ENCODE measurements at regions not wholly inside any gene's neighbourhood (a gene's known extent, or its start where the extent isn't known, plus 50 kb on each side); places are given as distances from the start of the nearest gene placed in this dataset.
A peak's percentile ranks its signal among the peaks of the same experiment; 100 is the strongest.

- no peak overlapping the region for H3K27ac ChIP-seq (replicated peaks)
- no peak for DNase-seq (ENCODE audit: low read depth in 1 of 2, low spot score in 1 of 2)
- H3K27me3 ChIP-seq (ENCODE audit: insufficient read depth, poor library complexity, severe bottlenecking) = peaks cover 14% of the 10 kb centered on the region
- no peak overlapping the region for H3K4me3 ChIP-seq (replicated peaks; ENCODE audit: insufficient read depth, low read length)
- TF ChIP-seq GABPA (IDR thresholded peaks at IDR 0.05; ENCODE audit: low read depth) = no peak
- no peak for TF ChIP-seq CTCF (IDR thresholded peaks at IDR 0.05; ENCODE audit: insufficient read depth, low read length)
- no peak for TF ChIP-seq REST (IDR thresholded peaks at IDR 0.05; ENCODE audit: insufficient replicate concordance, low read depth)
- no peak for TF ChIP-seq POLR2AphosphoS5 (IDR thresholded peaks at IDR 0.05; ENCODE audit: low read depth)
- no peak for TF ChIP-seq SPI1 (IDR thresholded peaks at IDR 0.05; ENCODE audit: borderline replicate concordance, low read depth)
Observed at GRCh38 chr5:158124606-158125316, 265.8 kb upstream of the CLINT1 start.

GRCh38 chr5:158123595-158123994 lies 264.6 kb upstream of the CLINT1 start:
- no peak for DNase-seq (ENCODE audit: low read depth in 1 of 2, low spot score in 1 of 2)
- peaks cover 14% of the 10 kb centered on the region for H3K27me3 ChIP-seq (ENCODE audit: insufficient read depth, poor library complexity, severe bottlenecking)
- TF ChIP-seq SPI1 (IDR thresholded peaks at IDR 0.05; ENCODE audit: borderline replicate concordance, low read depth) (peak; percentile 36; the same call in 1 of the 2 replicates), CTCF (IDR thresholded peaks at IDR 0.05; ENCODE audit: insufficient read depth, low read length) (no peak), GABPA (IDR thresholded peaks at IDR 0.05; ENCODE audit: low read depth) (no peak)
- H3K27ac ChIP-seq (replicated peaks) = no peak overlapping the region
- no peak overlapping the region for H3K4me3 ChIP-seq (replicated peaks; ENCODE audit: insufficient read depth, low read length)

- peaks cover 9% of the 10 kb centered on the region for H3K27me3 ChIP-seq (ENCODE audit: insufficient read depth, poor library complexity, severe bottlenecking)
- TF ChIP-seq GABPA (IDR thresholded peaks at IDR 0.05; ENCODE audit: low read depth) (no peak), SPI1 (IDR thresholded peaks at IDR 0.05; ENCODE audit: borderline replicate concordance, low read depth) (no peak), POLR2AphosphoS5 (IDR thresholded peaks at IDR 0.05; ENCODE audit: low read depth) (no peak), REST (IDR thresholded peaks at IDR 0.05; ENCODE audit: insufficient replicate concordance, low read depth) (no peak), CTCF (IDR thresholded peaks at IDR 0.05; ENCODE audit: insufficient read depth, low read length) (no peak)
- no peak overlapping the region for H3K4me3 ChIP-seq (replicated peaks; ENCODE audit: insufficient read depth, low read length)
- H3K27ac ChIP-seq (replicated peaks) = no peak overlapping the region
- DNase-seq (ENCODE audit: low read depth in 1 of 2, low spot score in 1 of 2) = no peak
Observed at GRCh38 chr5:158121678-158122077, 262.7 kb upstream of the CLINT1 start.

- TF ChIP-seq SPI1 (IDR thresholded peaks at IDR 0.05; ENCODE audit: borderline replicate concordance, low read depth) = no peak
- TF ChIP-seq POLR2AphosphoS5 (IDR thresholded peaks at IDR 0.05; ENCODE audit: low read depth) = no peak
- no peak for TF ChIP-seq CTCF (IDR thresholded peaks at IDR 0.05; ENCODE audit: insufficient read depth, low read length)
- no peak for TF ChIP-seq REST (IDR thresholded peaks at IDR 0.05; ENCODE audit: insufficient replicate concordance, low read depth)
- no peak for TF ChIP-seq GABPA (IDR thresholded peaks at IDR 0.05; ENCODE audit: low read depth)
- no peak for DNase-seq (ENCODE audit: low read depth in 1 of 2, low spot score in 1 of 2)
Observed at GRCh38 chr5:158120760-158121159, 261.8 kb upstream of the CLINT1 start.

More at GRCh38 chr5:158120760-158121159, 261.8 kb upstream of the CLINT1 start:
- H3K4me3 ChIP-seq (replicated peaks; ENCODE audit: insufficient read depth, low read length) = no peak overlapping the region
- peaks cover 6% of the 10 kb centered on the region for H3K27me3 ChIP-seq (ENCODE audit: insufficient read depth, poor library complexity, severe bottlenecking)
- no peak overlapping the region for H3K27ac ChIP-seq (replicated peaks)

All from HL-60 (cell line).